GM21786 (cell line): ENCODE measurements at regions not wholly inside any gene's neighbourhood (a gene's known extent, or its start where the extent isn't known, plus 50 kb on each side); places are given as distances from the start of the nearest gene placed in this dataset.
"Not testable (repeated sequence)": the region's sequence is repeated elsewhere in the genome, so short reads cannot be mapped to it uniquely, and the experiment has no call there.

ENCODE experiments used
- ATAC-seq: cut with Tn5 transposase; IDR thresholded peaks from one replicate; pipeline ENCODE4 v1.9.1; 2021; ENCODE audit not compliant: unreplicated experiment

DNA sequence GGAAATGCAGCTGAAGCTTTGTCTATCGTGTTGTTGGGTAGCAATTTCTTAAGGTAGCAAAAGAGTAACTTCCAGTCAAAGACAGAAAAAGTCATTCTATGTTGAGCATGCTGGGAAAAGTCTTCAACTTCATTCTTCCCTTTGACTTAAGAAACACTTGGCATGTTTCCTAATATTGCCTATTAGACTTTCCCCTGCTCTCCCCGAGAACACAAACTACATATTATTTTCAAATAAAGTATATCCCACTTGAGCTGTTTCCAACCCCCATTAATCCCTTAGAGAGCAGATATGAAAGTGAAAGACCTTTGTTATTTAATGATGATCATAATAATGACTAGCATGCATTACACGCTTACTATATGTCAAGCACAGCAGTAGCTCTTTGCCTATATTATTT lies 136.0 kb upstream of the SPOPL start:
- ATAC-seq = no peak

DNA sequence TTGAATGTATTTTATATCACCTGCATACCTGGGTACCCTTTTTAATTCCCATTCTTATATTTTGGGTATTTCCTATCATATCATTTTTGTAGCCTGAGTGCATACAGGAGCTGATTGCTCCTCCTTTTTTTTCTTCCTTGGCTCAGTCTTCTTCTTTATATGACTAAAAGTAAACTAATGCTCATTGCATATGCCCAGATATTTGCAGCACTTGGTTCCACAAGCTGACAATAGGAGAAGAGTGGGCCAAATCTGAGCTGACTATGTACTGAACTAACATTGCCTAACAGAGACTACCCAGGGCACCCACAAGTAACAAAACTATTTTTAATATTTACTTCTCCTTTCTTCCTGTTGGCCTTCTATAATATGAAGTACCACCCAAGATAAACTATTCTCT lies 131.7 kb upstream of the SPOPL start:
- no peak for ATAC-seq

DNA sequence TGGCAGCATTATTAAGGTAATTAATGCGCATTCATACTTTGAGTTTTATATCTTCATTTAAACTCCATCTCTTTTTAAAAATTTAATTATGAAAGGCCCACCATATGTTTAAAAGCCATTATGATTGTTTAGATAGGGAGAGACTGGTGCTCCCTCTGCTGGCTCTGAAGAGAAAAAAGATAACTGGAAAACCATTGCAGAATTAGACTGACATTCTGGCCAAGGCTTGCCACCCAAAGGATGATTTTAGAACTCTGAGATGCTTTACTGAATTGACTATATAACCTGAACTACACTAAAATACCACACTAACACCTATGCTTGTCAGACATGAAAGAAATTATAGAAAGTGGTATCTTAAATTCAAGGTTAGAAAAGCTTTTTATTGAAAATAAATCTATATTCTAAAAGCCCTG lies 127.6 kb upstream of the SPOPL start:
- ATAC-seq = peak; percentile 77

DNA sequence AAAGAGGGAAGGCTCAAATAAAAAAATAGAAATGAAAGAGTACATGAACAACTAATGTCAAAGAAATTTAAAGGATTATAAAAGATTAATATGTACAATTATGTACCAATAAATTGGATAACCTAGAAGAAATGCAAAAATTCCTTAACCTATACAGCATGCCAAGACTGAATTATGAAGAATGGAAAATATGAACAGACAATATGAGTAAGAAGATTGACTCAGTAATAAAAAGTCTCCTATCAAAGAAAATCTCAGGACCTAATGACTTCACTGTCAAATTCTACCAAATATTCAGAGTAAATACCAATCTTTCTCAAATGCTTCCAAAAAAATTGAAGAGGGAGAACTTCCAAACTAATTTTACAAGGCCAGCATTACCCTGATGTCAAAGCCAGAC lies 120.2 kb upstream of the SPOPL start:
- no peak for ATAC-seq

DNA sequence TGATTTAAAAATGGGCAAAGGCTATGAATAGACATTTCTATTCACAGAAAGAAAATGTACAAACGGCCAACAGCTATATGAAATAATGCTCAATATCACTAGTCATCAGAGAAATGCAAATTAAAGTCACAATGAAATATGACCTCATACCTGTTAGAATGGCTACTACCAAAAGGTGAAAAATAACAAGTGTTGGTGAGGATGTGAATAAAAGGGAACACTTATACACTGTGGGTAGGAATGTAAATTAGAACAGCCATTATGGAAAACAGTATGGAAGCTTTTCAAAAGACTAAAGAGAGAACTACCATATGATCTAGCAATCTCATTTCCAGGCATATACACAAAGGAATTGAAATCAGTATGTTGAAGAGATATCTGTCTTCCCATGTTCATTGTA lies 118.9 kb upstream of the SPOPL start:
- no peak for ATAC-seq

DNA sequence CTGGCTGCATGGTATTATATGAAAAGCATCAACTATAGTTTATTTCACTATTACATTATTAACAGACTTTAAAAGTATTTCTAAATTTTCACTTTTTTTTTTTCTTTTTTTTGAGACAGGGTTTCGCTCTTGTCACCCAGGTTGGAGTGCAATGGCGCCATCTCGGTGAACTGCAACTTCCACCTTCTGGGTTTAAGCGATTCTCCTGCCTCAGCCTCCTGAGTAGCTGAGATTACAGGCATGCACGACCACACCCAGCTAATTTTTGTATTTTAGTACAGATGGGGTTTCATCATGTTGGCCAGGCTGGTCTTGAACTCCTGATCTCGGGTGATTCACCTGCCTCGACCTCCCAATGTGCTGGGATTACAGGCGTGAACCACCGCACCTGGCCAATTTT lies 115.4 kb upstream of the SPOPL start:
- not testable (repeated sequence) for ATAC-seq

DNA sequence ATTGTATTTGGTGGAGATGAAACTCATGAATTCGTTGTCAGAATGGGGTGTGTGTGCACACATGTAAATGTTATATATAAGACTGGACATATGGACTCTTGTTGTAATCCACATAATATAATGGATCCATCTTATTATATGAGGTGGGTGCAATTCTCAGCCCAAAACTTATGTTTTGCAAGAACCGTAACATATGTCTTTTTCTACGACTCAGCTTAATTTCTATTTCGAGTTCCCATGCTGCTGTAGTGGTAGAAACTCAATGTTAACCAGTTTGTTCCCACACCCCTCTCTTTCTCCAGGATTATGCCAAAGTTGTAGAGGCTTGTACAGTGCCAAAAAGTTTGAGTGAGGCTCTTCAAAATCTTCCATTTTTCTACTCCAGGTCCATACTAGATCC lies 112.5 kb upstream of the SPOPL start:
- ATAC-seq = no peak

DNA sequence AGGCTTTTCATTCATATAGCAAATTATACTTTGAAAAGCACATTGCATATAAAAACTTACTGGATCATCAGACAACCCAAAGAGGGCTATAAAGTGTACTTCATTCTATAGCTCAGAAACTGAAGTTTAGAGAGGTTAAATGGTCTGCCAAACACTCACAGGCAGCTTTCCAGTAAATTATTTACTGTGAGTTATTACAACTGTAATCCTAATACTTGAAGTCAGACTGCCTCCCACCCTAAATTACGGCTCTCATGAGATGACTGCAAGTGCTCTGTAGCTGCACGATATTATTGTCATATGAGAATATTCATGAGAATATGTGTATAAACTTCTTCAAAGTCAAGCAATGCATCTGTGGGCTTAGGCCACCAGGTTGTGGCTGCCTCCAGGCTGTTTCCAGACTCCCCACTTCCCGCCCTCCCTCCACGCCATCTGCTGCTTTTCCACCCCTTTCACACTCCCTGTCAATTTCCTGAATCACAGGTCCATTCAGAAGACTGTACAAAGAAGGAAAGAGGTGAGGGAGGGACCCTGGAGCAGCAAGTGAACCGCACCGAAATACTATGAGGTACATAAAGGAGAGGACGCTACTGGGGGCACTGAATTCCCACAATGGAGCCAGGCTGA lies 111.1 kb upstream of the SPOPL start:
- no peak for ATAC-seq

DNA sequence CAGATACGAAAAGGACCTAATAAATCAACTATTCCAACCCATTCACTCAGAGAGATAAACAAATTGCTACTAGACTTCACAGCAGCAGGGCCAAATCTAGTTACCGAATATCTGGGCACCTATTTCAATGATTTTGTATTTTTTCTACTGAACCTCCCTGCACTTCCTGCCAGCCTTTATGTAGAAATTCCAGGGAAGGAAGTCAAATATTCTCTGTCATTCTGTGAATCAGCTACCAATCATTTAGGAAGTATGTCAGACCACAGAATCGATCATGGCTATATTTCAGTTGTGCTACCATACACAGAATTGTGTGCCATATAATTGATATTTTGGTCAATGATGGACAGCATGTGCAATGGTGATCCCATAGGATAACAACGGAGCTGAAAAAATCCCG lies 109.6 kb upstream of the SPOPL start:
- no peak for ATAC-seq

DNA sequence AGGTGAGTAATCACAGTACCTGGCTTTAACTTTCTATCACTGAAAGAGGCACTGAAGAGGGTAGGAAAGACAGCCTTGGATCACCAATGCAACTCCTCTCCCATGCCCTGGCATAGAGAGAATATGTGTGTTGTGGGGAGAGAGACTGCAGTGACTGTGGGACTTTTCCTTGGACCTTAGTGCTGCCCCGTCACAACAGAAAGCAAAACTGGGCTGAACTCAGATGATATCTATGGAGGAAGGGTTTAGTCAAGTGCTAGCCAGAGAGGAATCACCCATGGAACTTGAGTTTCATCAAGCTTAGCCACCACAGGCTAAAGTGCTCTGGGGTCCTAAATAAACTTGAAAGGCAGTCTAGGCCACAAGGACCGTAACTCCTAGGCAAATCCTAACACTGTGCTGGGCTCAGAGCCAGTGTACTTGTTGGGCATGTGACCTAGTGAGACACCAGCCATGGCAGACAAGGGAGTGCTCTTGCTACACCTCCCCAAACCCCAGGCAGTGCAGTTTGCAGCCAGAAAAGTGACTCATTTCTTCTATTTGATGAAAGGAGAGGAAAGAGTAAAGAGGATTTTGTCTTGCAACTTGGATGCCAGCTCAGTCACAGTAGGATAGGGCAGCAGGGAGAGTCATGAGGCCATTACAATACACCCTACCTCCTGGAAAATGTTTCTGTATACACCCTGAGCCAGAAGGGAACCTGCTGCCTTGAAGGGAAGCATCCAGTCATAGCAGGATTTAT lies 105.8 kb upstream of the SPOPL start:
- no peak for ATAC-seq

DNA sequence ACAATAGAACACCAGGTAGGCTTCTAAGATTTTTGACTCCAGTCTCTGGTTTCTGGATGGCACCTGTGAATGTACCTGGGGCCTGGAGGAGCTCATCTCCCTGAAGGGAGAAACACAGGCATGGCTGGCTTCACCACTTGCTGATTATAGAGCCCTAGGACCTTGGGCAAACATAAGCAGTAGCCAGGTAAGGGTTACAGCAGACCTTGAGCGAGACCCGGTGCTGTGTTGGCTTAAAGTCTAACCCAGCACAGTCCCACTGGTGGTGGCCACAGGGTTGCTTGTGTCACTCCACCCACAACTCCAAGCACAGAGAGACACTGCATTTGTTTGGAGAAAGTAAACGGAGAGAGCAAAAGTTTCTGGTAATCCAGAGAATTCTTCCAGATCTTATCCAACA lies 104.7 kb upstream of the SPOPL start:
- ATAC-seq = no peak

DNA sequence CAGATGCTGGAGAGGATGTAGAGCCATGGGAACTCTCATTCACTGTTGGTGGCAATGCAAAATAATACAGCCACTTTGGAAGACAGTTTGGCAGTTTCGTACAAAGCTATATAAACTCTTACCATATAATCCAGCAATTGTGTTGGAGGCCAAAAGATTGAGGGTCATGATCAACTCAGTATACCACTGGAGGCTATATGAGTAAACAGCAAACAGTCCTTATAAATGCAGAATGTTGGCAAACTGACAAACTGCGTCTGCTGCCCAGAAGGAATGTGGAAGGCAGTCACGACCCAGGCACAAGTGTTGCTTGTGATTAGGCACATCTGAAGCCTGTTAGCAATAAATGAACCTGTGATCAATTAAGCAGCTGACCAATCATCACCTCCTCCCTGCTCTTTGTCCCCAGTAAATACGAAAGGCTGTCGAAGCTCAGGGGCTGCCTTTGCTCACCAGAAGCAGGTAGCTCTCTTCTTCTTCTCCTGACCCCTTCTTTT lies 98.1 kb upstream of the SPOPL start:
- ATAC-seq = no peak

DNA sequence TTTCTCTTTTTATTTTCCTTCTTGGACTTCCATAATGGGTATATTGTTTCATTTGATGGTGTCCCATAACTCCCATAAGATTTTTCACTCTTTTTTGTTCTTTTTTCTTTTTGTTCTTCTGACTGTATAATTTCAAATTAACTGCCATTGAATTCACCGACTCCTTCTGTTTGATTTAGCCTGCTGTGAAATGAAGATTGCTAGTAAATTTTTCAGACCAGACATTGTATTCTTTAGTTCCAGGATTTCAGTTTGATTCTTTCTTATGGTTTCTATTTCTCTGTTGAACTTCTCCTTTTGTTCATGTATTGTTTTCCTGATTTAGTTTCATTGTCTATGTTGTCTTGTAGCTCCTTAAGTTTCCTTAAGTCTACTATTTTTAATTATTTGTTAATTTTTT lies 87.6 kb upstream of the SPOPL start:
- ATAC-seq = no peak

DNA sequence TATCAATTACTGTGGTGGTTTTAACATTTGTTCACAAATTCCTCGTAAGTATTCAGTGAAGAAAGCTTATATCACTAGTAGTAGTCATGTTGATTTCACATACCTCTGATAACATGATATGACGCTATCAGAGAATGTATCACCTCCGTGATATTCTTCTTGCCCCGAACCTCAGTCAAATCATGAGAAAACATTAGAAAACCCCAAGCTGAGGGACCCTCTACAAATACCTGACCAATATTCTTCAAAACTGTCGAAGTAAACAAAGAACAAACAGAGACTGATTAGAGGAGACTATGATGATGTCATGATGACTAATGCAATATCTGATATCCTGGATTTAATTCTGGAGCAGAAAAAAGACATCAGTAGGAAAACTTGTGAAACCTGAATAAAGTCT lies 85.6 kb upstream of the SPOPL start:
- ATAC-seq = no peak

DNA sequence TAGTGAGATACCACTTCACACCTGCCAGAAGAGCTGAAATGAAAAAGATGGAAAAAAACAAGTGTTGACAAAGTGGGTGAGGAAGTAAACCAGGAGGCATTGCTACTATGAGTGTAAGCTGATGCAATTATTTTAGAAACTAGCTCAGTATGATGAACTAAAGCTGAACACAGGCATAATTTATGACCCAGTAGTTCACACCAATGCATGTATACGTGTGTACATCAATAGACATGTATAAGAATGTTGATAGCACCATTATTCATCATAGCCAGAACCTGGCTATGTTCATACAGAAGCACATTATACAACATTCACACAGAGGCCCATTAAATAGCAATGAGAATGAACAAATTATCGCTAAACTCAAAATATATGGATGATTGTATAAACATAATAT lies 83.1 kb upstream of the SPOPL start:
- ATAC-seq = no peak

DNA sequence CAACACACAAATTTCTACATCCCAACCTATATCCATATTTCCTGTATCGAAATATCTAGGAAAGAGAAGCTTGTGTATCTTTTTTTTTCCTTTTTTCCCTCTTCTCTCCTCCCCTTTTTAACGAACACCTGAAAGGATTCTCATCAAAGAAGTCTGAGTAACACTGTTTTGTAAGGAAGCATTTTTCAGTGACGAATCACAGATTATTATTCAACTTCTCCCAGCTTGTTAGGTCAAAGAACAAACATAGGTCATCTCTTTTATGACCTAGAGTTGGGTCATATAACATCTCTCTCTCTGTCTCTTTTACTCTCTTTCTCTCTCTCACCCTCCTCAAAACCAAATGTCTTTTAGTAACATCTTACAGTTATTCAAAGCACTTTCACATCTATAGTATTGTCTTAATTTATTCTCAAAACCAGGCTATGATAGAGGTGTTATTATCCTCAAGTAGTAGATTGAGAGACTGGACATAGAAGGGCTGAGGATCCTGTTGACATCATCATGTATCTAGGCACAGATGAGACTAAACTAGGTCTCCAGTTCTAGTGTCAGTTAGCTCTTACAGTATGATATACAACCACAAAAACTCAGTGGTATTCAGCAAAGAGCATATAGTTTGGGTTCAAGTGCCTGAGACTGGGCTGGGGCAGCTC lies 80.1 kb upstream of the SPOPL start:
- ATAC-seq = no peak

DNA sequence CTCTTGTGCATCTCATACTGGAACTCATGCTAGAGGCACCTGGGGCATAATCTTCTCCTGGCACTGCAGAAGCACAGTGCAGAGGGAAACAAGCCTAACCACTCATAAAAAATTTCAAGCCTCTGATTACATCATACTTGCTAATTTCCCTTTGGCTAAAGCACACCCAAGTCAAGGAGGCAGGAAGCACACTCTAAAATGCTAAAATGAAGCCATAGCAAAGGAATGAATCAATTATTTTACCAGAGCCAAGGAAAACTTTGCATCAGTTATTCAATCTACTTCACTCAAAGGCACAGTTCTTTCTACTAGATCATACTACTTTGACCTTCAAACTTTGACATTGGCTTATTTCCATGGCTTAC lies 79.6 kb upstream of the SPOPL start:
- ATAC-seq = no peak

DNA sequence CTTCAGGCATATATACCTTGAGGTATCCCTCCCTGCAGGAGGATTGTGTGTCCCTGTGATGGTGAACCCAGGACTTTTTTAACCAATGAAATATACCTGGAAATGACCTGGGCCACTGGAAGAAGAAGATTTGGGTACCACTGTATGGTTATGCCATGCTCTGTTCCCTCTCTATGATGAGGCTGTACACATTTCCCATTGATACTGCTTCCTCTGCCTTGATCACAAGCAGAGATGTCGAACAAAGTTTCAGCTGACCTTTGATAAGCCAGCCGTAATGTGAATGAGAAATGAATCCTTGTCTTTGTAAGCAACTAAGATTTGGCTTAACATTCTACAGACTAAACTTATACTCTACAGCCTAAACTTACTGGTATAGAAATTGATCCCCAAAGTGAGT lies 78.4 kb upstream of the SPOPL start:
- ATAC-seq = no peak

DNA sequence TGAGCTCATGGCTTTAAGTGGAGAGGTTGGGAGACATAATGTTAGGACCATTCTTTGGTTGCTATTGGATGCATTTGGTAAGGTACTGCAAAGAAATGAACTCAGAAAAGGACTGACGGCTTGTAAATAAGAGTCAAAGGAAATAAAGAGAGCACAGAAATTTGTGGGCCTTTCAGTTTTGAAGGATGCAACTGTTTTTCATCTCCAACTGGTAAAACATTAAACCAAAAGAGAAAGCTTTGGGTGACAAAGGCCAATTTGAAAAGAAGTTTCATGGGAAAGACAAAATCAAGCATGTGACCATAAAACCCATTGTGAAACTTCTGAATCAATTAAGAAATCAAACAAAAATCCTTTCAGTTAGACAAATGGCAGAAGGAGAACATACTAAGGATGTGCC lies 77.8 kb upstream of the SPOPL start:
- ATAC-seq = no peak

DNA sequence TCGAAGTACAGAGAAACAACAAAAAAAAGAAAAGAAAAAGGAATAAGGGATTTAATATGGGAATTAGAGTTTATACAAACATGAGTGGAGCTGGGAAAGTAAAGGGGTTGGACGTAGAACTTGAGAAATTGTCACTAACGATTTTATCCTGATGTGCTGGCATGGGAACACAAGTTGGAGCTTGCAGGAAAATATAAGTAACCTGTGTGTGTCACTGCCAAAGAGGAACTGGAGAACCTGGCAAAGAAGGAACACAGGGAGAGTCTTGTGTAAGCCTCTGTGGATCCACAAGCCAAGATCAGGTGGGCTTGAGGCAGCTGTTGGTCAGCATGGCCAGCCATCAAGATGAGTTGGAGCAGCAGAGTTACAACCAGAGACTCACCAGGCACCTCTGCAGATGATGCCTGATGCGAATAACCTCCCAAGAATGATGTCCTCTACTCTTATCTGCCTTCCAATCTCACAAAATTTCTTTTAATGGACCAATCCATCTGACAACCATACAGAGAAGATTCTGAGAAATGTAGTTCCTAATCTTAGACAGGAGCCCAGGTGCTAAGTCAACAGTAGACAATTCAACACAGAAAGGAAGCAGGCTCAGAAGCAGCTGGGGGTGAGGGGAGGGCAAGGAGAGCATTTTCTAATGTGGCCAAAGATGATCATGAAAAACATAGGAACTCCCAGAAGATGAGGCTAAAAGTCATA lies 77.0 kb upstream of the SPOPL start:
- ATAC-seq = no peak

DNA sequence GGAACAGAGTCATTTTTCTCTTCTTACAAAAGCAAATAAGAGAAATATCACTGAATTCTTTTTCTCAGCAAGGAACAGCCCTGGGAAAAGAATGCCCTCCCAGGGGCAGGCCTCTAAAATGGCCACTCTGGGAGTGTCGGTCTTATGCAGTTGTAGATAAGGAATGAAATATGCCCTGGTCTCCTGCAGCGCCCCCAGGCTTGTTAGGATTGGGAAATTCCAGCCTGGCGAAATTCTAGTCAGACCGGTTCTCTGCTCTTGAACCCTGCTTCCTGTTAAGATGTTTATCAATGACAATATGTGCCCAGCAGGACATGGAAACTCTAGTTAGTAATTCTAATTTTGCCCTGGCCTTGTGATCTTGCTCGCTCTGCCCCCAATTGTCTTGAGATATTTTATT lies 75.5 kb upstream of the SPOPL start:
- ATAC-seq = not testable (repeated sequence)
